Umbilical cord (tissue), 1 donor: ENCODE measurements at regions not wholly inside any gene's neighbourhood (a gene's known extent, or its start where the extent isn't known, plus 50 kb on each side); places are given as distances from the start of the nearest gene placed in this dataset.

Experiments
- DNase-seq: peaks from one replicate; pipeline ENCODE4 v3.0.0-alpha.2; 2015; ENCODE audit warnings: low spot score

DNA sequence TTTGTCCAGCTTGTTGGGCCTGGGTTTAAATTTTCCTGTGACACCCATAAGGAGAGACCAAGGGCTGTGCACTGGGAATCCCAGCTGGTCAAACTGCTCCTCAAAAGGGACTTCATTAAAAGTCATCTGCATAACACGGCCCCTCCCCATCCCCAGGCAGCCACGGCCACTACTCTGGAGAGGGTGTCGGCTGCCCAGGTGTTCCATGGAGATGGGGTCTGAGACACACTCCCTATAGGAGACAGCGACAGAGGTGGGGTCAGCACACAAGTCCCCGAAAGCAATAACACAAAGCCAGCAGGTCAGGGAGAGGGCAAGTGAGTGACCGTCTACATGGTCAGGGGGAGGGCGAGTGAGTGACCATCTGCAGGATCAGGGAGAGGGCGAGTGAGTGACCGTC is 75.6 kb upstream of the BCL11B start:
- DNase-seq, result no peak

DNA sequence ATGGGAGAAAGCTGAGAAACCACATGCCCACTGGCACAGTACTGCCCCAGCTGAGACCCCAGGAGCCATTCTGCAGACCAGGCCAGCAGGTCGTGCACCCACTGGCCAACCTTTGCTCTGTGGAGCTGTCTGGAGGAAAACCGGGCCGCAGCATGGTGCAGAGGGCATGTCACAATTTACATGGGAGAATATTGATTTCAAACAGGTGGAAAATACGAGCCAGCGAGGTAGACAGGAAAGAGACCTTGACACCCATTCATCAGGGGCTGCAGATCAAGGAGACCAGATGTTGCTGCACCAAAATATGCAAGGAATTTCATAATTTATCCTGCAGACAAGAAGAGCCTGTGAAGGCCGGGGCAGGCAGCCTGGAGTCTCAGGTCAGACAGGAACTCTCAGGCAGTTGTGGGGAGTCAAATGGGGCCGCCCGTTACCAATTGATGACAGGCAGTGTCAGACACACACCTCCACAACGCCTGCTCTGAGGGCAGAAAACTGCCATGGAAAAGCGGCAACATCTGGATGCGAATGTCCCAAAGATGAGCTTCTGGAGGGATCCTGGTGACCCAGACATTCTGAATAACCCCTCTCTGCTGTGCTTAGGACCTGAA is 74.6 kb upstream of the BCL11B start:
- DNase-seq, result peak; percentile 10

DNA sequence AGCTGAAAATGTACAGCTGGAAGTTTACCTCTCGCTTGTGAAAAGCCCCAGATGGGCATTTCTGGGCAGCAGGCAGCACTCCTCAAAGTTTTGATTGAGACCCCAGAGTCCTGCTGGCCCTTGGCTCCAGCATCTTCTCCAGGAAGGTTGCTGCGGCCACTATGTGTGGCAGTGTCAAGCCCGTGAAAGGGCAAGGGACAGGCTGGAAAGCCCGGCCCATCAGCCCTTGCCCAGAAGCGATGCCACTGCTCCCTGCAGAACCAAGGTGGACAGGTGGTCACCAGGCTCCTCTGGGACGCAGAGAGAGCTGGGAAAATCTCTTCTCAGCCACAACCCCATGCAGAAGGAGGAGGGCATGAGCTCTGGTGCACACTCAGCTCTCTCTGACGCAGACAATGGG is 73.5 kb upstream of the BCL11B start:
- DNase-seq, result no peak

DNA sequence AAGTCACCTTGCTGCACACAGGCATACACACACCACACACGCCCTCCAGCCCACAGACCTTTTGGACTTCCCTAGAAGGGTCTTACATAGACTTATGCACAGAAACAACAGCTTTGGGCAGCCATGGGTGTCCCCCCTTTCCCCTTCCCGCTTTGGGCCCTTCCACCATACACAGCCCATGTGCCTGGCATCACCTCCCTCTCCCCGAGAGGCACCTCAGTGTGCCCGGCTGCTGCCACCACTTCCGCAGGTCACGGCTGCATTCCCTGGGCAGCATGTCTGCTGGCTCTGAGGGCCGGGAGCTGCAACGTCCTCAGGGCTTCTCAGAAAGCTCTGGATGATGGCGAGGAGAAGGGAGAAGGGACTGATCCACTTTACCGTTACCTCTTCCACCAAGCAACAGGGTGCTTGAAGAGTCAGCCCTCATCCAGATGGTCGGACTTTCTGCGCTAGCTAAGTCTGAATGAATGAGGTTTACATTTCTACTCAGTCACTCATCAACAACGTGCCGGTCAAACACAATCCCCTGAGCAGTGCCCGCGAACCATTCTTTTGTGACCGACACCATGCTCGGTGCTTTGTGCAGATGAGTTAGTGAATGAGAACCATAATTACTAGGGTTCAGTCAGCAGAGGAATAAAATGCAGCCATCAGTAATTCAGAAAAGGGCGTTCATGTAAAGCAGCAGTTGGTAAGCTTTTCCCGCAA is 72.2 kb upstream of the BCL11B start:
- DNase-seq, result no peak

DNA sequence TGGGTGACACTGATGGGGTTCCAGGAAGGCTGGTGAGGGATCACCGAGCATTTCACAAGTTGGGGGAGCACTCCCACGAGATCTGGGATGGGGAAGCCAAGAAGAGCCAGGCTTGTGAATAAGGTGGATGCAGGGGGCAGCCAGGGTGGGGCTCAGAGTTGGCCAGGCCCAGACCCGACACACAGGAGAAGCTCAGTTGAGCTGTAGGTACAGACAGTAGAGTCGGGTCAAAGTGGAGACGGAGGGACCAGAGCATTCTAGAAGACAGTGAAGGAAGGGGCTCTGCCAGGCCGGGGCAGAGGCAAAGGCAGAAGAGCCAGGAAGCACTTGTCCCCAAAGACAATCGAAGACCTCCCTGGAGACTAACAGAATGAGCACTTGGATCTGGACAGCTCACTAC is 70.9 kb upstream of the BCL11B start:
- no peak for DNase-seq

DNA sequence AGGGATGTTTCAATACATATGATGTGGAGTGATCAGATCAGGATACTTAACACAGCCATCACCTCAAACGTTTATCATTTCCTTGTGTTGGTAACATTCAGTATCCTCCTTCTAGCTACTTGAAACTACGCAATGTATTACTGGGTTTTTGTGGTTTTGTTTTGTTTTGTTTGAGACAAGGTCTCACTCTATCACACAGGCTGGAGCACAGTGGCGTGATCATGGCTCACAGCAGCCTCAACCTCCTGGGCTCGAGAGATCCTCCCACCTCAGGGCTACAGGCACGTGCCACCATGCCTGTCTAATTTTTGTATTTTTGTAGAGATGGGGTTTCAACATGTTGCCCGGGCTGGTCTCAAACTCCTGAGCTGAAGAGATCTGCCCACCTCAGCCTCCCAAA is 70.2 kb upstream of the BCL11B start:
- no peak for DNase-seq

DNA sequence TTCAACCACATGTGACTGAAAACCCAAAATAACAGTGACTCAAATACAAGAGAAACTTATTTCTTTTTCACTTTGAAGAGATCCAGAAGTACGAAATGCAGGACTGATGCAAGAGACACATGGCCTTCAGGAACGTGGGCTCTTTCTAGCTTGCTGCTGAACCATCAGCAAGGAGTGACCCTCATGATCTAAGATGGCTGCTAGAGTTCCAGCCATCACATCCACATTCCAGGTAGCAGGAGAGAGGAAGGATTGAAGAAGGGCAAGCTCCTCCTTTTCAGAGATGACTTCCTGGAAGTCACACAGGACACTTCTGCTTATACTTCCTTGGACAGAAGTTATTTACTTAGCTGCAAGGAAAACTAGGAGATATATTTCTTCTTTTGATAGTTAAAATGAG is 67.6 kb upstream of the BCL11B start:
- no peak for DNase-seq

DNA sequence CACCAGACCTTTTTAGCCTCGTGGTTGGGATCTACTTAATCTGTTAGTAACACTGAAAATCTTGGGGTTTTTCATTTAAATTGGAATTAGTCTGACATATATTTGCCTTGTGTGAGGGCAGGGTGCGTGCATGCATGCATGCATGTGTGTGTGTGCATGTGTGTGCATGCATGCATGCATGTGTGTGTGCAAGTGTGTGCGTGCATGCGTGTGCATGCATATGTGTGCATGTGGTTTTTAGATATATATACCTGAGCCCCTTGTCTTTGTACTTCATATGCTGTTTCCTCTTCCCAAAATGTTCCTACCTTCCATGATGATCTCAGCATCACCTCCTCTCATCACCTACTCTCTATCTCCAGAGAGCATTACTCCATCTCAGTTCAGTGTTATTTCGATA is 66.3 kb upstream of the BCL11B start:
- no peak for DNase-seq

DNA sequence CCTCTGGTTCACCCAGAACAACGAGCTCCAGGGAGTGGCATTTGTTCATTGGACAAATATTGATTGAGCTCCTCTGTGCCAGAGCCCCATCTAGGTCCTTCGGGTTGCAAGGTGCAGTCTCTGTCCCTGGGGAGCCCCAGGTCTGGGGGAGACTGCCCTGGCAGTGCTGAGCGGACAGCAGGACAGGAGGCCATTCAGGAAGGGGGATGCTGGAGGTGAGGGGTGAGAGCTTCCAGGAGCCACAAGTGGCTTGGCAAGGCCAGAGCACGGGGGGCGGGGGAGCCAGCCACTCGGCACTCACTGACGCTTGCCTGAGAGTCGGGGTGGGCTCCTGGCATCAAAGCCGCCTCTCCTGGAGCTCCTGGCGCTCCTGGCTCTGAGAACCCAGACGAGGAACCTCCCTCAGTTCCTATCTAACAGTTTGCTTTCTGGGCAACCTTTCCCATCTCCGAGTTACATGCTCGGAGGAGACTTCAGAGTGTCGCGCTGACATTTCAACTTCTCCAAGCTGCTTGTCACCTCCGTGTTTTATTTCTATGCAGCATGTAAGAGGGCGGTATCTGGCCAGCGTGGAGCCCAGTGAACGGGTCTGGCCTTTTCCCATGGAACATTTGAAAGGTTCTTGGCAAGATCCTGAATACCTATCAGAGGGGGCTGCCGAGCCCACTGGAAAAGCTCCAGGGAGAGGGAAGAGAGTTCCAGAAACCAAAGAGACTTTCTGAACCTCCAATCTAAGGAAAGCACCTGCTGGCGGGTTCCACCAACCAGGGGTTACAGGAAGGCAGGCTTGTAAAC is 62.0 kb upstream of the BCL11B start:
- DNase-seq, result no peak

DNA sequence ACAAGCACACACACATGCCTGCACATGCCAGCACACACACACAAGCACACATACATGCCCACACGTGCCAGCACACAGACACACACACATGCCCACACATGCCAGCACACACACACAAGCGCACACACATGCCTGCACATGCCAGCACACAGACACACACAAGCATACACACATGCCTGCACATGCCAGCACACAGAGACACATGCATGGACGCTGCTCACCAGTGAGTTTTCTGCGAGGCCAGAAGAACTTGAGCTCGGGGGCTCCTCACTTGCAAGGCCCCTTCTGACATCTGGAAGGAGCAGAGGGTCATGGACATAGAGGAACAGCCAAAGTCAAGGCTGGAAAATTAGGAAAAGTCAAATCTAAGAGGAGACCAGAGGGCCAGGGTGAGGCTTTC is 61.2 kb upstream of the BCL11B start:
- DNase-seq, result no peak

DNA sequence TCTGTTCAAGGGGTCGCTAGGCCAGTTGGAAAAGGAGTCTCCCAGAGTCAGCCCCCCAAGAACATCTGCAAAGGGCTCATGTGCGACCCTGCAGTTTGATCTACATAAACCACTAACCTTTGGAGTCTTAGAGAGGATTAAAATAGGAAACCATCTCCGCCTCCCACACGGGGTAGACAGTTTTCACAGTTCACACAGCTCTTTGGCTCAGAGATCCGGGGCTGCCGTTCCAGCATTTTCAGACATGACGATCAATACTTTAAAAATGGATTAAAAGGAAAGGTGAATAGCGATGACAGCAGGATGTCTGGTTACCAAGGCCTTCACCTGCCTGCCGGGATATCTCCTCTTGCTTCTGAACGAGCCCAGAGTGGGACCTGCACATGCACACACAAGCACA is 59.8 kb upstream of the BCL11B start:
- no peak for DNase-seq

DNA sequence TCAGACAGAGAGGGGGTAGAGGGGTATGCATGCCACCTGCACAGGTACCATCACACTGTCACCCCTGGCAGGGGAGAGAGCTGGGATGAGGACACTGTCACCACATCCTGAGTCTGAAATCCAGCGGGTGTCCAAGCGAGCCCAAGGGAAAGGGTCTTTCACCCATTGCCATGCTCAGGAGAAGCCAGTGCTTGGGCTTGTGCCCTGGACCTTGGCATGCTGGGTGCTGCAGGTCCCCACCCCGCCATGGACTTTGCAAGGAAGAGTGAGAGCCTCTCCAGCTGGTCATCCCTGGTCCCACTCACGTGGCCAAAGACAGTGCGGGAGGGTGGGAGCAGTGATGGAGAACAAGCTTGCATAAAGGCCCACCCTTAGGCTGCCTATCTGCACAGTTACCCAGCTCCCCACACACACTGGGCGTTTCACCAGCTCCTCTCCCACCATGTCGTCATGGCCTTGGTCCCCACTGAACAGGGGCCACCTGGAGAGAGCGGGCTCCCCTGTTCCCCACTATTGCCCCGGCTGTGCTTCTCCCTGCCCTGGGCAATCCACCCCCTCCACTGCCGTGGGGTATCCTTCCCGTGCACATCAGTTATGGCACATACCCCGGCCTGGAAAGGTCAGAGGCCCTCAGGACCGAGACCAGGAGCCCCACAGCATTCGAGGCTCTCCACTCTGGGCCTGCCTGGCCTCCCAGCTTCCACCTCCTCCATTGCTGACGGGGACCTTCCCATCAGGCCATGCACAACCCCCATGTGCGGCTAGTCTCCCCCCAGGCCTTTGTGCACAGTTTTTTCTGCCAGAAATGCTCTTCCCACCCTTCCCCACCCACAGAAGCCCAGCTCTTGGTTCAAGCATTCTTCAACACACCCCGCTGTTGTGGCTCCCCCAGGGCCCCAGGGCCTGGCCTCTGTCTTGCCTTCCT is 58.6 kb upstream of the BCL11B start:
- DNase-seq, result no peak

DNA sequence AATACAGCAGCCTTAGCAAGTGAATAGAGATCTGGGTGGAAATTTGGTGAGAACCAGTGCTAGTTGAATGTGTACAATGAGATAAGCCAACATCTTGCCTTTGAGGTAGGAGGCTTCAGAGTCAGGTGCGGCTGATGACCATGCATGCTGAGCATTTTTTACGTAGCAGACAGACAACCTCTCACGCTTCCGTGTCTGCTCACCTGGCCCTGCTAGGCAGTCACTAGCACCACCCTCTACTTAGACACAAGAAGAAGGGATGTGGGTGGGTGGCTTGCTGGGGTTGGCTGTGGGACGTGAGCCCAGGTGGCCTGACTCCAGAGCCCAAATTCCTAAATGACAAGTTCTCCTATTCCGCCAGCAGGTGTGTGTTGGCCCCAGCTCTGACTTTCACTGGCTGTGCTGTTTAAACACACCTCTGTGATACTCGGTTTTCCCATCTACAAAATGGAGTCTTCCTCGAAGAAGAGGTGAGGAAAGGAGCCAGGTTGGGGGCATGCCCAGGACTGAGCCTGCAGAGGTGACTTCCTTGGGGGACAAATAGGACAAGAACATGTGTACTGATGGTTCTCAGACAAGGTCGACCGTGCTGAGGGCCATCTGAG is 57.8 kb upstream of the BCL11B start:
- DNase-seq, result no peak

DNA sequence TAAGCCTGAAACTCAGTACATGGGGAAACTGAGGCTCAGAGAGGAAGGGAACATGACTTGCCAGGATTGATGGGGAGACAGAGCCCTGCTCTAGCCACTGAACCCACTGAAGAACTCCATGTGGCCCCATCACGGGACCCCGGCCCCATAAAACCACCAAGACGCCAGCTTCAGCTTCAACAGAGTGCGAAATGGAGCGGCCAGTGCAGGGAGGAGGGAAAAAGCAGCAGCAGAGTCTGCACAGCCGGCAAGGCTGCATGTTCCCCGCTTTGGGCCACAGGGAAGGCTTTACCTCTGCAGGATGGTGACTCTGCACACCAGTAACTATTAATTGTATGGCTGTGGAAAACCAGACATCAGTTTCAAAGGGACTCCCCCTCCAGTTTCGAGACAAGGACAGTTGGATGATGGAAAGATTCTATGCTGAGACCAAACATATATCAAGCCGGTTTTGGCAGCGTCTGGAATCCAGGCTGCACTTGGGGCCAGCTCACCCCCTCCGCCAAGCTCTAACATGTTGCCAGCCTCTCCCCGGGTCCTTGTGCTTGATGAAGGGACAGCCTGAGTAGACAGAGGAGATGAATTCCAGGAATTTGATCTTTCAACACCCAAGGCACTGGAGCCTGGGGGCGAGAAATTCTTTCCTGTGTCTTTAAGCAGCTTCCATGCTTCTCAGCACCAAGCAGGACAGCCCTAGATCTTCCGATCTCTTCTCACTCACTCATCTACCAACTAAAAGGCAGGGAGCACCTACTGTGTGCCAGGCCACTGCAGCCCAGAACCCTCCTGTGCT is 55.7 kb upstream of the BCL11B start:
- DNase-seq, result peak; percentile 62

DNA sequence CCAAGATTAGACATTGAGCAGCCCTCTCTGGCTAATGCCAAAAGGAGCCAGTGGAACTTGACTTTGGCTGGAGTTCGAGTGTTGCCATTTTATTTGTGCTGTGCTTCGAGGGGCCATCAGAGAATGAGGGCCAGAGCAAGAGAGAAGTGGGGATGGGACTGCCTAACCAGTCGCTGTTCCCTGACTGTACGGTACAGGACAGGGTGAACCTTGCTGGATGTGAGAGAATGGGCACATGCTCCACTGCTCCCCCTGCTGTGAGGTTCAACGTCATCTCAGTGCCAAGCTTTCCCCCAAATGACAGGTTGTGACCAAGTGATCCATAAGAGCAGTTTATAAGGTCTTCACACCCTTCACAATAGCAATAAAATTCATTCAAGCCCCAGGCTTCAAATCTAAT is 55.1 kb upstream of the BCL11B start:
- no peak for DNase-seq

DNA sequence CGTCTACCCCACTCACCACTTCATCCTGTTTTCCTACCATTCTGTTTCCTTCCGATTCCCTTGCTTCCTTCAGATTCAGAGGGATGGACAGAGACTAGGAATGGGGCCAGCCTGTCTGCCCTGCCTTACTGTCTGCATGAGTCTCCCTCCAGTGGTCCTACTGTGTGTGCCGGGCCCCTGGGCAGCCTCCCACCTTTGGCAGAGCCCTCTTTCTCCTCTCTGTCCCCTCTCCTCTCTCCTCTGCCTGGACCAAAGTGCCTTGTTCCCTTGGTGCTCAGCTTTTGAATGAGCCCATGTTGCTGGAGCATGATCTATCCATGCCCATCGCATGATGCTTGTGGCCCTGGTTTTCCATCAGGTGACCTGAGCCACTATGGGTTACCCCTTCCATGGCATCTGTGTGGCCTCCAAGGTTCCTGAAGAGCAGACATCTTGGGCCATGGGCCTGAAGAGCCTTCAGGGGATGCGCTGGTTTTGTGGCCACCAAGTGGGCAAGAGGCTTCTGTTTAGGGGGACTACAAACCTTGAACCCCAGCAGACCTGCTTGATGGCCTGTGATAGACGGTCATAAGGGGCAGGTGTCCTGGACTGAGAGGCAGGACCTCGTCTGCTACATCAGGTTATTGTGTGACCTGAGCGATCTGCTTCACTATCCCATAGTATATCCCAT is 54.2 kb upstream of the BCL11B start:
- no peak for DNase-seq

DNA sequence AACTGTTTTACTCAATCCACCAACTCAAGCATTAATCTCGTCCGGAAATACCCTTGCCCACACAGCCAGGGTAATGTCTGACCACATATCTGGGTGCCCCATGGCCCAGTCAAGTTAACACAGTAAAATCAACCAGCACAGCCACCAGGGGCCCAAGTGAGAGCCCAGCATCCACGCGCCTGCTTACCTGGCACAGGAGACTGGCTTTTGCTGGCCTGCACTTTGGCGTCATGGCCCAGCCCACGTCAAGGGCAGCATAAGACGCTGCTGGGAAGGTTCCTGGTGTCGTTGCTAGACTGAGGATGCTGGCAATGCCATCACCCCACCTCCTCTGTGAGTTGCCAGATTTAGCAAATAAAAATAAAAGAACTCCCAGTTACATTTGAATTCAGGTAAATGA is 53.6 kb upstream of the BCL11B start:
- DNase-seq, result no peak

DNA sequence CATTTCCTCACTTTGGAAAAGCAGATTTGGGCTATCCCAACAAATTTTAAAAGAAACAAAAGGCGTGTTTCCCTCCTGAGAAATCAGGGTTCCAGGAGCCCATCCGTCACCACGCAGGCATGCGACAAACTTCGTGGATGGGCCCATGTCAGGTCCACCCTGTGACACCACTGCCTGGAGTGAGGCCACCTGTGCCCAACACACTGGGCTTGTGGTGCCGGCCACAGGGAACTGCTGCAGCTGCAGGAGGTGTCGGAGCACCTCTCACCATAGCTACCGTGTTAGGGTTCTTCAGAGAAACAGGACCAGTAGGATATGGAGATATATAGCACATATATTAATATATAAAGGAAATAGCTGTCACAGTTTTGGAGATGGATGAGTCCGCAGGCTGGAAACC is 53.0 kb upstream of the BCL11B start:
- no peak for DNase-seq

DNA sequence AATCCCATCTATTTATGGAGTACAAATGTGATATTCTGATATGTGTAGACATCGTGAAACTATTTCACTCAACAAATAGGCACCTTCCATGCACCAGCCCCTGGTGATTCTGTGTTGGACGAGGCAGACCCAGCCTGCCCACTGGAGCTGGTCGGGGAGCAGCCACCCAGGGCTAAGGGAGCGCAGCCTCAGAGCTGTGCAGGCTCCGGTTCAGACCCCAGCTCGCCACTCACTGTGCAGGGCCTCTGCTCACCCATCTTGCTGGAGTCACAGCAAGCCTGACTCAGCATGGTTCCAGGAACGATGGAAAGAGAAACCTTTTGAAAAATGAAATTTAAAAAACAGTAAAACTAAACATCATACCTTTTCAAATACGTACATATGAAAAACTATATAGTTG is 52.3 kb upstream of the BCL11B start:
- no peak for DNase-seq

DNA sequence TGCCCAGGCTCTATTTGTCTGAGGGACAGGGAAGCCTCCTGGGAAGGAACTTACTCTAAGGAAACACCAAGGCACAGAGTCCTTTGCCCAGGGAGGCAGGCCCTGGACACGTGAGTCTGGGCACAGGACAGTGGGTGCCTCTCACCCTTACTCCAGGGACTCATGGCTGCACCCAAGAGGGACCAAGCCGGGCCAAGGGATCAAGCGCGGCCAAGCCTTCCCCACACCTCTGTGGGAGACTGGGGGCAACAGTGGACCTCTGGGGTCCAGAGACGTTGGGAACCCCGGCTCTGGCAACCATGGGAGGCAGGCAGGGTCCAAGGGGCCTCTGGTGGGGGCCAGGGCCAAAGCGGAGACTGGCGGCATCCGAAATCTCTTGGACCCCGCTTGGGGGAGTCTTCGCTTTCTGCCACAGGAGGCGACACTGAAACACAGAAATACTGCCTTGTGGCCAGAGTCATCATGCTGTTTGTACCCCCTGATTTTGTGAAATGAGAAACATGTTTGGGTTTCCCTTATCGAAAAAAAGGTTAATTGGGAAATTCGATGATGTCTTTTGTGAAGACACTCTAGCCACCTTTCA is 51.7 kb upstream of the BCL11B start:
- no peak for DNase-seq
